Posterior cingulate gyrus (tissue), 11 donors: ENCODE measurements at regions not wholly inside any gene's neighbourhood (a gene's known extent, or its start where the extent isn't known, plus 50 kb on each side); places are given as distances from the start of the nearest gene placed in this dataset.

Experiments used
- DNase-seq, 10 donors: peaks; one replicate each; pipeline versions ENCODE4 v3.0.0 to v3.0.0-alpha.2; 2020 to 2021; ENCODE audit warnings: mixed read lengths in 3 of 10
- intact Hi-C: fragments of 100-400 bp; cut with DNase I; formaldehyde crosslinking; loops from one replicate; pipeline ENCODE4 v1.15.1; 2023

GRCh38 chr1:218670875-218671274 lies 325.7 kb downstream of the TGFB2 start:
- intact Hi-C loops: no loop called here
- no peak for DNase-seq

- intact Hi-C loops: no loop called here
- DNase-seq: no peak
Measured at GRCh38 chr1:218671573-218671972, 326.4 kb downstream of the TGFB2 start.

GRCh38 chr1:218673170-218673569 lies 328.0 kb downstream of the TGFB2 start:
- DNase-seq: no peak
- intact Hi-C loops: no loop called here

- intact Hi-C loops: no loop called here
- no peak for DNase-seq
Measured at GRCh38 chr1:218674280-218674773, 329.2 kb downstream of the TGFB2 start.

GRCh38 chr1:218677026-218677425 lies 331.9 kb downstream of the TGFB2 start:
- intact Hi-C loops: no loop called here

GRCh38 chr1:218679391-218679790 lies 334.3 kb downstream of the TGFB2 start:
- DNase-seq: no peak
- intact Hi-C loops: no loop called here

More at GRCh38 chr1:218677026-218677425, 331.9 kb downstream of the TGFB2 start:
- DNase-seq: no peak

- intact Hi-C loops: no loop called here
Measured at GRCh38 chr1:218679988-218680748, 335.0 kb downstream of the TGFB2 start.

GRCh38 chr1:218683242-218683641 lies 338.1 kb downstream of the TGFB2 start:
- DNase-seq: no peak
- intact Hi-C loops: no loop called here

More at GRCh38 chr1:218679988-218680748, 335.0 kb downstream of the TGFB2 start:
- no peak for DNase-seq

GRCh38 chr1:218686258-218686657 lies 341.1 kb downstream of the TGFB2 start:
- intact Hi-C loops: no loop called here
- no peak for DNase-seq

GRCh38 chr1:218686761-218687160 lies 341.6 kb downstream of the TGFB2 start:
- no peak for DNase-seq
- intact Hi-C loops: no loop called here

GRCh38 chr1:218692808-218693207 lies 347.7 kb downstream of the TGFB2 start:
- intact Hi-C loops: no loop called here
- DNase-seq: no peak

GRCh38 chr1:218693599-218693998 lies 348.5 kb downstream of the TGFB2 start:
- no peak for DNase-seq

GRCh38 chr1:218694085-218694484 lies 348.9 kb downstream of the TGFB2 start:
- intact Hi-C loops: no loop called here
- no peak for DNase-seq

More at GRCh38 chr1:218693599-218693998, 348.5 kb downstream of the TGFB2 start:
- intact Hi-C loops: no loop called here

GRCh38 chr1:218694636-218695035 lies 349.5 kb downstream of the TGFB2 start:
- peak in 5 of 10 donors; percentile 14 to 72 (median 28) for DNase-seq
- intact Hi-C loops: no loop called here

GRCh38 chr1:218695525-218695924 lies 350.4 kb downstream of the TGFB2 start:
- intact Hi-C loops: no loop called here

GRCh38 chr1:218698141-218698540 lies 353.0 kb downstream of the TGFB2 start:
- no peak for DNase-seq

More at GRCh38 chr1:218695525-218695924, 350.4 kb downstream of the TGFB2 start:
- no peak for DNase-seq

GRCh38 chr1:218699421-218699820 lies 354.3 kb downstream of the TGFB2 start:
- DNase-seq: no peak
- intact Hi-C loops: no loop called here

More at GRCh38 chr1:218698141-218698540, 353.0 kb downstream of the TGFB2 start:
- intact Hi-C loops: no loop called here

GRCh38 chr1:218699865-218700264 lies 354.7 kb downstream of the TGFB2 start:
- intact Hi-C loops: no loop called here
- DNase-seq: no peak

GRCh38 chr1:218700666-218701065 lies 355.5 kb downstream of the TGFB2 start:
- intact Hi-C loops: no loop called here
- DNase-seq: no peak

- intact Hi-C loops: no loop called here
- no peak for DNase-seq
Measured at GRCh38 chr1:218701131-218701530, 356.0 kb downstream of the TGFB2 start.

GRCh38 chr1:218702775-218703174 lies 357.6 kb downstream of the TGFB2 start:
- DNase-seq: no peak
- intact Hi-C loops: no loop called here

GRCh38 chr1:218703836-218704235 lies 358.7 kb downstream of the TGFB2 start:
- intact Hi-C loops: no loop called here
- DNase-seq: no peak
